Osteocyte (in vitro differentiated cells): ENCODE measurements at regions not wholly inside any gene's neighbourhood (a gene's known extent, or its start where the extent isn't known, plus 50 kb on each side); places are given as distances from the start of the nearest gene placed in this dataset.

Source experiments
- DNase-seq: peaks from one replicate; pipeline ENCODE4 v3.0.0; 2021; ENCODE audit warnings: mixed read lengths; ENCODE audit not compliant: unreplicated experiment; ENCODE audit errors: extremely low spot score
- H3K27ac Mint-ChIP-seq: one replicate; pipeline ENCODE4 v1.8.0; 2021; ENCODE audit warnings: mild to moderate bottlenecking, mixed read lengths; ENCODE audit not compliant: unreplicated experiment
- H3K27me3 Mint-ChIP-seq: one replicate; pipeline ENCODE4 v1.8.0; 2021; ENCODE audit warnings: mixed read lengths; ENCODE audit not compliant: unreplicated experiment
- H3K36me3 Mint-ChIP-seq: one replicate; pipeline ENCODE4 v1.8.0; 2021; ENCODE audit warnings: mixed read lengths; ENCODE audit not compliant: unreplicated experiment
- H3K4me1 Mint-ChIP-seq: one replicate; pipeline ENCODE4 v1.8.0; 2021; ENCODE audit warnings: mixed read lengths; ENCODE audit not compliant: unreplicated experiment
- H3K4me3 Mint-ChIP-seq: one replicate; pipeline ENCODE4 v1.8.0; 2021; ENCODE audit warnings: mild to moderate bottlenecking, moderate library complexity, mixed read lengths; ENCODE audit not compliant: unreplicated experiment
- H3K9me3 Mint-ChIP-seq: one replicate; pipeline ENCODE4 v1.8.0; 2021; ENCODE audit warnings: mixed read lengths; ENCODE audit not compliant: unreplicated experiment
- TF ChIP-seq, protein P1 (sequence below): fragments of 200-600 bp; sonication (generic); IDR thresholded peaks from 2 replicates; pipeline ENCODE4 v1.5.0; 2021; ENCODE audit warnings: antibody characterized with exemption, mild to moderate bottlenecking, moderate library complexity

DNA sequence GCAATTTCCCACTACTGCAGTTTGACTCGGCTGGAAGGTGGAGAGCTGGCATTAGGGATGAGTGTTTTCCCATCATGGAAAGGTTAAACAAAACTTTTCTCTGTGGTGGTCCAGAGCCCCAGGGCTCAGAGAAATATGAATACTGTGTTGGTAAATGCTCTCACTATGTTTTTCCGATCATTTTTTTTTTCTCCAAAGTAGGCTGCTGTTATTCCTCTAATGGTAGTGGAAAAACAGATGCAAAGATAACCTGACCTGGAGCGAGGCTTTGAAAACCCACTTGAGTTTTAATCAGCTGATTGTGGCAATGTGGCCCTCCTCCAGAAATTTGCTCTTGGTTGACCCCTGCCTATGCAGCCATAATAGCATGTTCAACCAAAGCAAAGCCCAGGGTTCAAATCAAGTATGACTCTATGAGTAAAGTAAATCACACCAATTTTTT is 320.8 kb upstream of the CTNNB1 start:
- DNase-seq, result no peak
- no peaks in the 10 kb centered on the region for H3K27me3 Mint-ChIP-seq
- no peak overlapping the region for H3K4me3 Mint-ChIP-seq
- TF ChIP-seq, protein P1, sequence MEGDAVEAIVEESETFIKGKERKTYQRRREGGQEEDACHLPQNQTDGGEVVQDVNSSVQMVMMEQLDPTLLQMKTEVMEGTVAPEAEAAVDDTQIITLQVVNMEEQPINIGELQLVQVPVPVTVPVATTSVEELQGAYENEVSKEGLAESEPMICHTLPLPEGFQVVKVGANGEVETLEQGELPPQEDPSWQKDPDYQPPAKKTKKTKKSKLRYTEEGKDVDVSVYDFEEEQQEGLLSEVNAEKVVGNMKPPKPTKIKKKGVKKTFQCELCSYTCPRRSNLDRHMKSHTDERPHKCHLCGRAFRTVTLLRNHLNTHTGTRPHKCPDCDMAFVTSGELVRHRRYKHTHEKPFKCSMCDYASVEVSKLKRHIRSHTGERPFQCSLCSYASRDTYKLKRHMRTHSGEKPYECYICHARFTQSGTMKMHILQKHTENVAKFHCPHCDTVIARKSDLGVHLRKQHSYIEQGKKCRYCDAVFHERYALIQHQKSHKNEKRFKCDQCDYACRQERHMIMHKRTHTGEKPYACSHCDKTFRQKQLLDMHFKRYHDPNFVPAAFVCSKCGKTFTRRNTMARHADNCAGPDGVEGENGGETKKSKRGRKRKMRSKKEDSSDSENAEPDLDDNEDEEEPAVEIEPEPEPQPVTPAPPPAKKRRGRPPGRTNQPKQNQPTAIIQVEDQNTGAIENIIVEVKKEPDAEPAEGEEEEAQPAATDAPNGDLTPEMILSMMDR, result no peak
- peak overlapping the region; percentile 67 for H3K27ac Mint-ChIP-seq
- H3K4me1 Mint-ChIP-seq, result peaks cover 14% of the 10 kb centered on the region
- no peaks in the 10 kb centered on the region for H3K36me3 Mint-ChIP-seq
- H3K9me3 Mint-ChIP-seq, result peaks cover 6% of the 10 kb centered on the region

DNA sequence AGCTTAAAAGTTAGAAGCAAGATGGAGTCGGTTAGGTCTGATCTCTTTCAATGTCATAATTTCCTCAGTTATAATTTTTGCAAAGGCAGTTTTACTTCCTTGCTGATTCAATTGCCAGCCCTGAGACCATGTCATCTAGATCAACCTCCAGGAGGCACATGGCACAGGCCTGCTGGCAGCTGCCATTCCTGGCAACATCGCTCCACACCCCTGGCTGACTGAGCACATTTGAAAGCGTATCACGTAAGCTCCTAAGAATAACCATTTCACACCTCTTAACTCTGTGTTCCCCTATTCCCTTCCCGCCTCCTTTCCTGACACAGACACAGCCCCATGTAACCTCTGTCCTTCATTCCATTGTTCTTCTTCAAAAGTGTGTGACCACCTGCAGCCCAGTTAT is 313.9 kb upstream of the CTNNB1 start:
- Mint-ChIP-seq H3K4me3 (no peak overlapping the region), H3K27me3 (no peaks in the 10 kb centered on the region), H3K9me3 (peaks cover 6% of the 10 kb centered on the region), H3K4me1 (no peaks in the 10 kb centered on the region), H3K27ac (no peak overlapping the region), H3K36me3 (no peaks in the 10 kb centered on the region)
- TF ChIP-seq, protein P1, result no peak
- no peak for DNase-seq

DNA sequence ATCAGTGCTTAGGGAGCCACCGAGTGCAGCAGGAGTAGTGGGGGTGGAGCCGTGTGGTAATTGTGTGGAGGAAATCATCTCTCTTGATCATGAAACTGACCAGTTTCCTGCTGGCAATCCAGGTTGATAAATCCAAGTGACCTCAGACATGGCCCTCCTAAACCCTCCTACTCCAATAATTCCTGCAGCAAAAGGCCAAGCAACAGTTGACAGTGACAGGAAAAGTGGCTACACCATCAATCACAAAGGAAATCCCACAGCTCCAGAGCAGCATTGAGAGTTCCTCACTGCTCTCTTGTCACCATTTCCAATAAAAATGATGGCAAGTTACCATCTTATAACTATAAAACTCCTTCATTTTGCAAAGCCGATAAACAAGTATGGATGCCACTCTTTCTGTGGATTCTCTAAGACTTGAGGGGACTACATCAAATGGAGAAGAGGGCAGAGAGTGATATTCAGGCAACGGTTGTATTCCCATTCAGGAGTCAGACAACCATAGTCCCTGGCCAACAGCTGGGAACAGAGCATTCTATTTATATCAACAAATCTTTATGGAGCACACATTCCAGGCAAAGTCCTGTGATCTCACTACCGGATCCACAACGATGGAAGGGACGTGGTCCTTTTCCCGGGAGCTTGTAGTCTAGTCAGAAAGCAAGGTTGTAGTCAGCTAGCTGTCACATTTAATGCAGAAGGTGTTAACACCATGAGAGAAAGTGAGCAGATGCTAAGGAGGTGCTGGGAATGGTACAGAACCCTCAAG is 312.5 kb upstream of the CTNNB1 start:
- Mint-ChIP-seq H3K36me3 (no peaks in the 10 kb centered on the region), H3K4me1 (no peaks in the 10 kb centered on the region), H3K9me3 (peaks cover under 1% of the 10 kb centered on the region), H3K27me3 (no peaks in the 10 kb centered on the region), H3K27ac (no peak overlapping the region), H3K4me3 (no peak overlapping the region)
- TF ChIP-seq, protein P1, result no peak
- no peak for DNase-seq

DNA sequence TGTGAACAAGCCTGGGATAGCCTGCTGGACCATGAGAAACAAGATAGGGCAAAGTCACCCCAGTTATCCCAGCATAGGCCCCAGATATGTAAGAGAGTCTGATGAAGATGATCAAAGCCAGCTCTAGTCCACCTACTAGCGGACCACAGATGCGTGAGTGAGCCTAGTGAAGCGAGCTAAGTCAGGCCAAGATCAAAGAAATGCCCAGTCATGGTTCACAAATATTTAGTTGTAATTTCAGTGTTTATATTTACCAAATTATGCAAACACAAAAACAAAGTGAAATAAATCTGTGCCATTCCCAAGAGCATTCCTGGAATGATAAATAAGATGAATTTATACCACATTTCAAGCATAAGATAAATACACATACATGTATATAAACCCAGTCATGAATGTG is 308.1 kb upstream of the CTNNB1 start:
- Mint-ChIP-seq H3K9me3 (no peaks in the 10 kb centered on the region), H3K4me3 (no peak overlapping the region), H3K4me1 (no peaks in the 10 kb centered on the region), H3K27me3 (no peaks in the 10 kb centered on the region), H3K27ac (no peak overlapping the region), H3K36me3 (no peaks in the 10 kb centered on the region)
- TF ChIP-seq, protein P1, result no peak
- no peak for DNase-seq

DNA sequence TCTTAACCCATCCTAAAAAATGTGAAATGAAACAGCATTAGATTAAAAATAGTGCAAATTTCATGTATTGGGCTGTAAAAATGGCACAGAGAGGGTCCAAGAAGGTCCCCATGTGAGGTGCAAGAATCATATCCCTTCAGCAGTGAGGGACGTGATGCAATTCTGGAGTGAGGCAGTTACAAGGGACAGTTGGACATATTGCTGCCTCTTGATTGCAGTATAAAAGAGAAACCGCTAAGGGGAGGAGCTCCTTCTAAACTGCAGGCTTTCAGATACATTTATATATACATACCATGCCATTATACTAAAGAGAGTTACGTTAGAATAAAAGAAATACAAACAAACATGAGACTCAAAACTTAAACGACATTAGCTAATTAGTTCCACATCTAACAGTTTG is 304.2 kb upstream of the CTNNB1 start:
- Mint-ChIP-seq H3K27ac (no peak overlapping the region), H3K27me3 (no peaks in the 10 kb centered on the region), H3K4me3 (no peak overlapping the region), H3K4me1 (no peaks in the 10 kb centered on the region), H3K36me3 (no peaks in the 10 kb centered on the region), H3K9me3 (no peaks in the 10 kb centered on the region)
- no peak for DNase-seq
- TF ChIP-seq, protein P1, result no peak
